ENCODE measurements at regions not wholly inside any gene's neighbourhood (a gene's known extent, or its start where the extent isn't known, plus 50 kb on each side); places are given as distances from the start of the nearest gene placed in this dataset.
A peak's percentile ranks its signal among the peaks of the same experiment; 100 is the strongest.

DNA sequence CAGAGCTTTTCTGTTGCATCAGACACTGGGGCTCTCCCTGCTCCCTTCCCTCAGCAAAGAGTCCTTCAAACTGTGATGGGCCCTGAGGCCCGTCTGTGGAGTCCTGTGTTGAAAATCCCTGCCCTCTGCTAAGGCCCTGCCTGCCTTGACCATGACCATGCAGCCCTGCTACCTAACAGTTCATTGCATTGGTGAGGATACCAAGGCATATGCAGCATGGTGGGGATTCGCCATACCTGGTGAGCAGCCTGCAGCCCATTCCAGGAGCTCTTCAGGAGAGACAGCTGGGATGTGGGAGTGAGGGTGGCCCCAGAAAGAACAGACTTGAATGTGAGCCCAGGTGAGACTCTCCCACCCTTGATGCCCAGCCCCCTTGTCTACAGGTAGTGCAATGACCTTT lies 70.6 kb upstream of the GSX1 start:
- H3K9ac ChIP-seq (ENCODE audit: low read depth, low read length, poor library complexity, severe bottlenecking), result no peak overlapping the region
- no peaks in the 10 kb centered on the region for H3K4me1 ChIP-seq (ENCODE audit: insufficient read depth, low read length, poor library complexity, severe bottlenecking)
- no peak for TF ChIP-seq EZH2phosphoT487 (IDR thresholded peaks at IDR 0.05; ENCODE audit: borderline replicate concordance)
- TF ChIP-seq, protein P1, sequence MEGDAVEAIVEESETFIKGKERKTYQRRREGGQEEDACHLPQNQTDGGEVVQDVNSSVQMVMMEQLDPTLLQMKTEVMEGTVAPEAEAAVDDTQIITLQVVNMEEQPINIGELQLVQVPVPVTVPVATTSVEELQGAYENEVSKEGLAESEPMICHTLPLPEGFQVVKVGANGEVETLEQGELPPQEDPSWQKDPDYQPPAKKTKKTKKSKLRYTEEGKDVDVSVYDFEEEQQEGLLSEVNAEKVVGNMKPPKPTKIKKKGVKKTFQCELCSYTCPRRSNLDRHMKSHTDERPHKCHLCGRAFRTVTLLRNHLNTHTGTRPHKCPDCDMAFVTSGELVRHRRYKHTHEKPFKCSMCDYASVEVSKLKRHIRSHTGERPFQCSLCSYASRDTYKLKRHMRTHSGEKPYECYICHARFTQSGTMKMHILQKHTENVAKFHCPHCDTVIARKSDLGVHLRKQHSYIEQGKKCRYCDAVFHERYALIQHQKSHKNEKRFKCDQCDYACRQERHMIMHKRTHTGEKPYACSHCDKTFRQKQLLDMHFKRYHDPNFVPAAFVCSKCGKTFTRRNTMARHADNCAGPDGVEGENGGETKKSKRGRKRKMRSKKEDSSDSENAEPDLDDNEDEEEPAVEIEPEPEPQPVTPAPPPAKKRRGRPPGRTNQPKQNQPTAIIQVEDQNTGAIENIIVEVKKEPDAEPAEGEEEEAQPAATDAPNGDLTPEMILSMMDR (conservative IDR thresholded peaks at IDR 0.05; ENCODE audit: low read length), result no peak
- no peaks in the 10 kb centered on the region for H3F3A ChIP-seq (ENCODE audit: low read depth)
- no peaks in the 10 kb centered on the region for H4K20me1 ChIP-seq (ENCODE audit: insufficient read depth, low read length, poor library complexity, severe bottlenecking)
- no peak overlapping the region for H2AFZ ChIP-seq (ENCODE audit: low read length)
- H3K9me3 ChIP-seq (ENCODE audit: insufficient read depth, low read depth, low read length), result no peaks in the 10 kb centered on the region
- H3K79me2 ChIP-seq (ENCODE audit: insufficient read depth, low read length), result no peaks in the 10 kb centered on the region
- no peak overlapping the region for H3K4me2 ChIP-seq (ENCODE audit: low read depth, low read length, poor library complexity, severe bottlenecking)
- H3K36me3 ChIP-seq (ENCODE audit: insufficient read depth, low read length), result no peaks in the 10 kb centered on the region
- no peak overlapping the region for H3K4me3 ChIP-seq (ENCODE audit: low read length, poor library complexity, severe bottlenecking)
- H3K9me2 ChIP-seq (replicated peaks; ENCODE audit: low read depth, low read length), result no peaks in the 10 kb centered on the region
- H3K27me3 ChIP-seq (ENCODE audit: insufficient read depth, low read length, poor library complexity, severe bottlenecking), result no peaks in the 10 kb centered on the region

DNA sequence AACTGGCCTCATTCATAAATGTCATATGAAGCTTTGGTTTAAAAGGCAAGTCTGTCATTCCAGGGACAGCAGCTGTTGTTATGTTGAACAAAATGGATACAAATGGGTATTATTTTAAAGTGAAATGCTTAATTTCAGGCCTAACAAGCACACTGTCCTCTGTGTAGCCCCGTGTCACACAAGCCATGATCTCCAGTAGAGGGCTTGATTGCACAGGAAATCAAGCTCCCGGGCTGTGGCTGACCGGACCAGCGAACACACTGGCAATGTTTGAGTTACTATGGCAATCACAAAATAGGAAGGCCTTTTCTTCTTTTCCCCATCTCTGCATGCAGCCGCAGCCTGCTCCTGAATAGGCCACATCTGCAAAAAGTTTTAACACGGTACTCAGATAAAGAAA lies 64.0 kb upstream of the GSX1 start:
- Histone ChIP-seq H3K4me1 (ENCODE audit: insufficient read depth, low read length, poor library complexity, severe bottlenecking) (peaks cover 16% of the 10 kb centered on the region), H3F3A (ENCODE audit: low read depth) (no peaks in the 10 kb centered on the region), H3K4me3 (ENCODE audit: low read length, poor library complexity, severe bottlenecking) (no peak overlapping the region), H3K9me3 (ENCODE audit: insufficient read depth, low read depth, low read length) (no peaks in the 10 kb centered on the region), H4K20me1 (ENCODE audit: insufficient read depth, low read length, poor library complexity, severe bottlenecking) (no peaks in the 10 kb centered on the region), H3K36me3 (ENCODE audit: insufficient read depth, low read length) (no peaks in the 10 kb centered on the region), H3K79me2 (ENCODE audit: insufficient read depth, low read length) (no peaks in the 10 kb centered on the region), H3K9me2 (replicated peaks; ENCODE audit: low read depth, low read length) (no peaks in the 10 kb centered on the region), H3K9ac (ENCODE audit: low read depth, low read length, poor library complexity, severe bottlenecking) (no peak overlapping the region), H2AFZ (ENCODE audit: low read length) (no peak overlapping the region), H3K27me3 (ENCODE audit: insufficient read depth, low read length, poor library complexity, severe bottlenecking) (no peaks in the 10 kb centered on the region), H3K4me2 (ENCODE audit: low read depth, low read length, poor library complexity, severe bottlenecking) (no peak overlapping the region)
- TF ChIP-seq, protein P1 (conservative IDR thresholded peaks at IDR 0.05; ENCODE audit: low read length), result peak; percentile 30; the same call in 1 of the 2 replicates
- no peak for TF ChIP-seq EZH2phosphoT487 (IDR thresholded peaks at IDR 0.05; ENCODE audit: borderline replicate concordance)

DNA sequence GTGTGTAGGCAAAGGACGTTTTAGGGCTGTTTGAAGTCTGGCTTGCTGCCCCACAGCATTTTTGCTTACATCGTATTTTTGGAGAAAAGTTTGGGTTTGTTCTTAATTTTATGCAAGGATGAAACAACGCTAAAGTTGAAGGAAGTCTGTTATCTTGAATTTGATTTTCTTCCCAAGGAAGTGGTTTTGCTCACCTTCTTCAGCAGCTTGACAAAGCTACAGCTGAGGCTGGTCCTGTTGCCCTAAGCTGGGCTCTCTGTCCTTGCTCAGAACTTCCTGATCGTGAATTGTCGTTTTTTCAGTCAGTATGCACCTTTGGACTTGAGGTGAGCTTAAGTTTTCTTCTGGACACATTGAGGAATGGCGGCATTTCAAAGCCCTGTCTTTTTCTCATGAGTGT lies 62.1 kb upstream of the GSX1 start:
- Histone ChIP-seq H2AFZ (ENCODE audit: low read length) (peak overlapping the region; percentile 50), H3K4me3 (ENCODE audit: low read length, poor library complexity, severe bottlenecking) (no peak overlapping the region), H4K20me1 (ENCODE audit: insufficient read depth, low read length, poor library complexity, severe bottlenecking) (no peaks in the 10 kb centered on the region), H3K4me2 (ENCODE audit: low read depth, low read length, poor library complexity, severe bottlenecking) (peak overlapping the region; percentile 26), H3K9me2 (replicated peaks; ENCODE audit: low read depth, low read length) (no peaks in the 10 kb centered on the region), H3K9ac (ENCODE audit: low read depth, low read length, poor library complexity, severe bottlenecking) (no peak overlapping the region), H3K36me3 (ENCODE audit: insufficient read depth, low read length) (no peaks in the 10 kb centered on the region), H3F3A (ENCODE audit: low read depth) (no peaks in the 10 kb centered on the region), H3K4me1 (ENCODE audit: insufficient read depth, low read length, poor library complexity, severe bottlenecking) (peaks cover 16% of the 10 kb centered on the region), H3K27me3 (ENCODE audit: insufficient read depth, low read length, poor library complexity, severe bottlenecking) (no peaks in the 10 kb centered on the region), H3K9me3 (ENCODE audit: insufficient read depth, low read depth, low read length) (no peaks in the 10 kb centered on the region), H3K79me2 (ENCODE audit: insufficient read depth, low read length) (no peaks in the 10 kb centered on the region)
- TF ChIP-seq, protein P1 (conservative IDR thresholded peaks at IDR 0.05; ENCODE audit: low read length), result no peak
- TF ChIP-seq EZH2phosphoT487 (IDR thresholded peaks at IDR 0.05; ENCODE audit: borderline replicate concordance), result no peak
